SK-N-MC (cell line): ENCODE measurements at regions not wholly inside any gene's neighbourhood (a gene's known extent, or its start where the extent isn't known, plus 50 kb on each side); places are given as distances from the start of the nearest gene placed in this dataset.
A peak's percentile ranks its signal among the peaks of the same experiment; 100 is the strongest.

Experiments
- DNase-seq: peaks from one replicate; pipeline ENCODE4 v3.0.0-alpha.2; 2011; ENCODE audit warnings: low read depth, low spot score
- H3K27ac ChIP-seq: fragments of 200-600 bp; sonication (generic); 2 replicates; pipeline ENCODE4 v1.5.1; 2016; ENCODE audit warnings: mixed run types
- H3K36me3 ChIP-seq: fragments of 200-600 bp; sonication (generic); 2 replicates; pipeline ENCODE4 v1.6.1; 2017; ENCODE audit warnings: antibody characterized with exemption, low read length, mixed read lengths; ENCODE audit not compliant: insufficient read depth
- H3K4me3 ChIP-seq: fragments of 200-600 bp; sonication (generic); 2 replicates; pipeline ENCODE4 v1.5.1; 2016
- H3K9ac ChIP-seq: fragments of 200-600 bp; sonication (generic); 2 replicates; pipeline ENCODE4 v1.8.0; 2017; ENCODE audit warnings: mixed run types, mixed read lengths; ENCODE audit not compliant: insufficient read length
- H3K9me3 ChIP-seq: fragments of 200-600 bp; sonication (generic); 2 replicates; pipeline ENCODE4 v1.6.1; 2017; ENCODE audit warnings: low read depth, mild to moderate bottlenecking, antibody characterized with exemption, low read length, moderate library complexity, mixed read lengths
- EZH2 ChIP-seq: fragments of 200-600 bp; sonication (generic); IDR thresholded peaks from one replicate; pipeline ENCODE4 v1.6.1; 2017; ENCODE audit warnings: antibody characterized with exemption
- FOXP2 ChIP-seq: optimal IDR thresholded peaks from 2 replicates; pipeline ENCODE3; 2011; ENCODE audit warnings: mild to moderate bottlenecking, moderate library complexity; ENCODE audit not compliant: insufficient read depth; ENCODE audit errors: extremely low read length, control extremely low read depth
- POLR2AphosphoS5 ChIP-seq: IDR thresholded peaks from 2 replicates; pipeline ENCODE4 v1.6.1; 2012; ENCODE audit warnings: mild to moderate bottlenecking, low read depth, low read length, borderline replicate concordance

- Histone ChIP-seq H3K27ac (no peak overlapping the region), H3K36me3 (no peaks in the 10 kb centered on the region), H3K4me3 (no peak overlapping the region), H3K9me3 (no peaks in the 10 kb centered on the region), H3K9ac (no peak overlapping the region)
- DNase-seq = no peak
- TF ChIP-seq FOXP2 (no peak), EZH2 (no peak), POLR2AphosphoS5 (no peak)
These were observed 246.6 kb downstream of the BCL11B start for GRCh38 chr14:99025418-99025817.

- no peak overlapping the region for H3K9ac ChIP-seq
- H3K4me3 ChIP-seq = no peak overlapping the region
- no peaks in the 10 kb centered on the region for H3K9me3 ChIP-seq
- TF ChIP-seq POLR2AphosphoS5 = no peak
- no peak for TF ChIP-seq EZH2
- peak; percentile 20 for TF ChIP-seq FOXP2
- peak; percentile 26 for DNase-seq
- no peaks in the 10 kb centered on the region for H3K36me3 ChIP-seq
- H3K27ac ChIP-seq = no peak overlapping the region
These were observed 245.5 kb downstream of the BCL11B start for GRCh38 chr14:99026471-99026870.

GRCh38 chr14:99028041-99028440 lies 244.0 kb downstream of the BCL11B start:
- H3K27ac ChIP-seq = no peak overlapping the region
- no peaks in the 10 kb centered on the region for H3K36me3 ChIP-seq
- H3K4me3 ChIP-seq = no peak overlapping the region
- no peak for DNase-seq
- no peaks in the 10 kb centered on the region for H3K9me3 ChIP-seq
- no peak for TF ChIP-seq FOXP2
- TF ChIP-seq POLR2AphosphoS5 = no peak
- TF ChIP-seq EZH2 = no peak
- H3K9ac ChIP-seq = no peak overlapping the region

GRCh38 chr14:99028521-99028920 lies 243.5 kb downstream of the BCL11B start:
- Histone ChIP-seq H3K9ac (no peak overlapping the region), H3K36me3 (no peaks in the 10 kb centered on the region), H3K4me3 (no peak overlapping the region), H3K27ac (no peak overlapping the region), H3K9me3 (no peaks in the 10 kb centered on the region)
- TF ChIP-seq FOXP2 (no peak), POLR2AphosphoS5 (no peak), EZH2 (no peak)
- no peak for DNase-seq

GRCh38 chr14:99029145-99029915 lies 242.7 kb downstream of the BCL11B start:
- Histone ChIP-seq H3K4me3 (no peak overlapping the region), H3K9me3 (no peaks in the 10 kb centered on the region), H3K9ac (no peak overlapping the region), H3K36me3 (no peaks in the 10 kb centered on the region), H3K27ac (no peak overlapping the region)
- DNase-seq = no peak
- TF ChIP-seq EZH2 (no peak), POLR2AphosphoS5 (no peak), FOXP2 (no peak)

- Histone ChIP-seq H3K4me3 (no peak overlapping the region), H3K36me3 (no peaks in the 10 kb centered on the region), H3K9me3 (no peaks in the 10 kb centered on the region), H3K27ac (no peak overlapping the region), H3K9ac (no peak overlapping the region)
- no peak for TF ChIP-seq FOXP2
- TF ChIP-seq POLR2AphosphoS5 = no peak
- no peak for DNase-seq
These were observed 242.1 kb downstream of the BCL11B start for GRCh38 chr14:99029916-99030305.

- TF ChIP-seq FOXP2 (no peak), POLR2AphosphoS5 (no peak), EZH2 (no peak)
- no peaks in the 10 kb centered on the region for H3K9me3 ChIP-seq
- H3K36me3 ChIP-seq = no peaks in the 10 kb centered on the region
- H3K9ac ChIP-seq = no peak overlapping the region
- DNase-seq = no peak
- H3K4me3 ChIP-seq = no peak overlapping the region
- no peak overlapping the region for H3K27ac ChIP-seq
These were observed 241.5 kb downstream of the BCL11B start for GRCh38 chr14:99030454-99030853.

- Histone ChIP-seq H3K36me3 (no peaks in the 10 kb centered on the region), H3K27ac (no peak overlapping the region), H3K9me3 (no peaks in the 10 kb centered on the region), H3K9ac (no peak overlapping the region), H3K4me3 (no peak overlapping the region)
- no peak for TF ChIP-seq EZH2
- TF ChIP-seq FOXP2 = no peak
- TF ChIP-seq POLR2AphosphoS5 = no peak
- no peak for DNase-seq
These were observed 239.2 kb downstream of the BCL11B start for GRCh38 chr14:99032759-99033158.

GRCh38 chr14:99033951-99034350 lies 238.0 kb downstream of the BCL11B start:
- H3K4me3 ChIP-seq = no peak overlapping the region
- H3K36me3 ChIP-seq = no peaks in the 10 kb centered on the region
- DNase-seq = no peak

More at GRCh38 chr14:99033951-99034350, 238.0 kb downstream of the BCL11B start:
- Histone ChIP-seq H3K9me3 (no peaks in the 10 kb centered on the region), H3K9ac (no peak overlapping the region), H3K27ac (no peak overlapping the region)
- no peak for TF ChIP-seq EZH2
